ENCODE measurements at regions not wholly inside any gene's neighbourhood (a gene's known extent, or its start where the extent isn't known, plus 50 kb on each side); places are given as distances from the start of the nearest gene placed in this dataset.

- TF ChIP-seq, protein P1, sequence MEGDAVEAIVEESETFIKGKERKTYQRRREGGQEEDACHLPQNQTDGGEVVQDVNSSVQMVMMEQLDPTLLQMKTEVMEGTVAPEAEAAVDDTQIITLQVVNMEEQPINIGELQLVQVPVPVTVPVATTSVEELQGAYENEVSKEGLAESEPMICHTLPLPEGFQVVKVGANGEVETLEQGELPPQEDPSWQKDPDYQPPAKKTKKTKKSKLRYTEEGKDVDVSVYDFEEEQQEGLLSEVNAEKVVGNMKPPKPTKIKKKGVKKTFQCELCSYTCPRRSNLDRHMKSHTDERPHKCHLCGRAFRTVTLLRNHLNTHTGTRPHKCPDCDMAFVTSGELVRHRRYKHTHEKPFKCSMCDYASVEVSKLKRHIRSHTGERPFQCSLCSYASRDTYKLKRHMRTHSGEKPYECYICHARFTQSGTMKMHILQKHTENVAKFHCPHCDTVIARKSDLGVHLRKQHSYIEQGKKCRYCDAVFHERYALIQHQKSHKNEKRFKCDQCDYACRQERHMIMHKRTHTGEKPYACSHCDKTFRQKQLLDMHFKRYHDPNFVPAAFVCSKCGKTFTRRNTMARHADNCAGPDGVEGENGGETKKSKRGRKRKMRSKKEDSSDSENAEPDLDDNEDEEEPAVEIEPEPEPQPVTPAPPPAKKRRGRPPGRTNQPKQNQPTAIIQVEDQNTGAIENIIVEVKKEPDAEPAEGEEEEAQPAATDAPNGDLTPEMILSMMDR (IDR thresholded peaks at IDR 0.05; ENCODE audit: low read depth, low read length), result no peak
- no peak for TF ChIP-seq EZH2phosphoT487 (IDR thresholded peaks at IDR 0.05; ENCODE audit: low read depth)
Measured at GRCh38 chr6:118736440-118736839, 85.0 kb upstream of the CEP85L start.

Data from OCI-LY3 (cell line).